Thymus (tissue), 11 donors: ENCODE measurements at regions not wholly inside any gene's neighbourhood (a gene's known extent, or its start where the extent isn't known, plus 50 kb on each side); places are given as distances from the start of the nearest gene placed in this dataset.
"Not testable (repeated sequence)": the region's sequence is repeated elsewhere in the genome, so short reads cannot be mapped to it uniquely, and the experiment has no call there.

ENCODE experiments used
- DNase-seq, 9 donors: peaks; one replicate each; pipeline ENCODE4 v3.0.0-alpha.2; 2013; ENCODE audit warnings: low spot score in 9 of 9, low read depth in 6 of 9, missing footprints in 1 of 9
- H3K27ac ChIP-seq, 2 donors: one replicate each; pipeline ENCODE4 v1.5.1; 2013; ENCODE audit warnings: control low read depth in 1 of 2, low read depth in 1 of 2, low read length in 1 of 2, mild to moderate bottlenecking in 1 of 2, moderate library complexity in 1 of 2
- H3K27me3 ChIP-seq, 2 donors: one replicate each; pipeline ENCODE4 v1.5.1; 2013; ENCODE audit warnings: low read length in 1 of 2; ENCODE audit not compliant: control insufficient read depth in 2 of 2, insufficient read depth in 1 of 2
- H3K36me3 ChIP-seq, 2 donors: one replicate each; pipeline ENCODE4 v1.5.1; 2013; ENCODE audit warnings: low read length in 1 of 2, mild to moderate bottlenecking in 1 of 2, moderate library complexity in 1 of 2; ENCODE audit not compliant: control insufficient read depth in 2 of 2, insufficient read depth in 2 of 2
- H3K4me1 ChIP-seq, 2 donors: one replicate each; pipeline ENCODE4 v1.5.1; 2013; ENCODE audit warnings: low read length in 2 of 2; ENCODE audit not compliant: control insufficient read depth in 2 of 2, insufficient read depth in 2 of 2
- H3K4me3 ChIP-seq, 2 donors: one replicate each; pipeline ENCODE4 v1.5.1; 2013; ENCODE audit warnings: low read length in 2 of 2, control low read depth in 1 of 2, mild to moderate bottlenecking in 1 of 2
- H3K9me3 ChIP-seq, 2 donors: one replicate each; pipeline ENCODE4 v1.5.1; 2013; ENCODE audit warnings: low read length in 1 of 2, mild to moderate bottlenecking in 1 of 2; ENCODE audit not compliant: control insufficient read depth in 2 of 2, insufficient read depth in 1 of 2
- WGBS: extraction: QIAGEN DNeasy Blood & Tissue Kit; methylation state at CpG from one replicate; pipeline ENCODE4 v1.1.7; 2013; 5-methylcytosine and 5-hydroxymethylcytosine counted together
- donor health status: healthy.

- not testable (repeated sequence) for H3K4me3 ChIP-seq, H3K36me3 ChIP-seq, H3K9me3 ChIP-seq, H3K4me1 ChIP-seq, DNase-seq, H3K27ac ChIP-seq, H3K27me3 ChIP-seq
- WGBS = 92% methylated on average over 1 of the region's 1 CpG
Measured at GRCh38 chr22:47302587-47302986, 540.1 kb downstream of the TBC1D22A start.

- 87% methylated on average over 13 of the region's 13 CpGs for WGBS
- H3K36me3 ChIP-seq = no peaks in the 10 kb centered on the region
- H3K4me1 ChIP-seq = no peaks in the 10 kb centered on the region
- H3K27me3 ChIP-seq = no peaks in the 10 kb centered on the region
- H3K27ac ChIP-seq = no peak overlapping the region
- H3K4me3 ChIP-seq = no peak overlapping the region
- DNase-seq = no peak
- no peaks in the 10 kb centered on the region for H3K9me3 ChIP-seq
Measured at GRCh38 chr22:47301820-47302475, 539.5 kb downstream of the TBC1D22A start.

GRCh38 chr22:47300698-47301405, 538.4 kb downstream of the TBC1D22A start:
- no peak overlapping the region for H3K27ac ChIP-seq
- no peaks in the 10 kb centered on the region for H3K27me3 ChIP-seq
- no peaks in the 10 kb centered on the region for H3K9me3 ChIP-seq
- no peaks in the 10 kb centered on the region for H3K36me3 ChIP-seq
- 91% methylated on average over 11 of the region's 11 CpGs for WGBS
- no peak overlapping the region for H3K4me3 ChIP-seq
- no peak for DNase-seq
- no peaks in the 10 kb centered on the region for H3K4me1 ChIP-seq

GRCh38 chr22:47299863-47300697, 537.6 kb downstream of the TBC1D22A start:
- no peak overlapping the region for H3K4me3 ChIP-seq
- H3K27me3 ChIP-seq = no peaks in the 10 kb centered on the region
- no peak for DNase-seq

GRCh38 chr22:47299211-47299862, 536.9 kb downstream of the TBC1D22A start:
- H3K36me3 ChIP-seq = no peaks in the 10 kb centered on the region
- no peak for DNase-seq
- WGBS = 94% methylated on average over 18 of the region's 18 CpGs
- no peaks in the 10 kb centered on the region for H3K27me3 ChIP-seq
- no peaks in the 10 kb centered on the region for H3K9me3 ChIP-seq
- H3K27ac ChIP-seq = no peak overlapping the region
- no peak overlapping the region for H3K4me3 ChIP-seq
- no peaks in the 10 kb centered on the region for H3K4me1 ChIP-seq

More at GRCh38 chr22:47299863-47300697, 537.6 kb downstream of the TBC1D22A start:
- 86% methylated on average over 21 of the region's 21 CpGs for WGBS
- Histone ChIP-seq H3K27ac (no peak overlapping the region), H3K9me3 (no peaks in the 10 kb centered on the region), H3K36me3 (no peaks in the 10 kb centered on the region), H3K4me1 (no peaks in the 10 kb centered on the region)

- Histone ChIP-seq H3K36me3 (no peaks in the 10 kb centered on the region), H3K9me3 (no peaks in the 10 kb centered on the region), H3K4me1 (no peaks in the 10 kb centered on the region), H3K27me3 (no peaks in the 10 kb centered on the region), H3K27ac (no peak overlapping the region), H3K4me3 (no peak overlapping the region)
- 92% methylated on average over 10 of the region's 10 CpGs for WGBS
- no peak for DNase-seq
Measured at GRCh38 chr22:47298017-47298785, 535.8 kb downstream of the TBC1D22A start.

- no peaks in the 10 kb centered on the region for H3K9me3 ChIP-seq
- no peaks in the 10 kb centered on the region for H3K36me3 ChIP-seq
- no peak overlapping the region for H3K27ac ChIP-seq
- 89% methylated on average over 20 of the region's 20 CpGs for WGBS
- DNase-seq = no peak
- H3K4me3 ChIP-seq = no peak overlapping the region
- H3K27me3 ChIP-seq = no peaks in the 10 kb centered on the region
- H3K4me1 ChIP-seq = no peaks in the 10 kb centered on the region
Measured at GRCh38 chr22:47297261-47298016, 535.0 kb downstream of the TBC1D22A start.
